Endothelial cell of umbilical vein (primary cell): ENCODE measurements at regions not wholly inside any gene's neighbourhood (a gene's known extent, or its start where the extent isn't known, plus 50 kb on each side); places are given as distances from the start of the nearest gene placed in this dataset.

Experiments
- BruUV-seq: library from RNA; stranded (reverse); fragments of 400-500 nt; replicated peaks from 2 replicates; lab custom pipeline; 2021; lab: Mats Ljungman, UMichigan
- CTCF ChIA-PET: fragments of 300-600, 350-600 bp; sonication (Branson Sonifier 250); formaldehyde crosslinking; loops from one replicate; lab custom pipeline; 2021; ENCODE audit warnings: antibody characterized with exemption, inconsistent platforms; lab: Charles Lee
- POLR2A ChIA-PET: fragments of 300-600, 350-600 bp; sonication (Branson Sonifier 250); formaldehyde crosslinking; loops from one replicate; lab custom pipeline; 2021; ENCODE audit warnings: antibody characterized with exemption, inconsistent platforms; lab: Charles Lee
- DNase-seq: peaks from one replicate; pipeline ENCODE4 v3.0.0-alpha.2; 2011; ENCODE audit warnings: low read depth, low spot score
- FAIRE-seq: peaks from 2 replicates; lab custom pipeline; 2011; peaks lifted over from hg19 to GRCh38; lab: Jason Lieb, UNC
- H2AFZ ChIP-seq: 2 replicates; pipeline ENCODE4 v1.6.0; 2012; ENCODE audit warnings: low read depth, low read length, control low read depth, inconsistent platforms
- H3K27ac ChIP-seq: 2 replicates; pipeline ENCODE4 v1.5.1; 2011; ENCODE audit warnings: low read depth, mild to moderate bottlenecking, control low read depth, low read length, moderate library complexity; ENCODE audit not compliant: insufficient read depth
- H3K27me3 ChIP-seq, 2 experiments: 2 replicates each; pipeline versions ENCODE4 v1.6.0 to v1.6.1; 2011; ENCODE audit warnings: low read length in 2 of 2, mixed read lengths in 1 of 2; ENCODE audit not compliant: control insufficient read depth in 2 of 2, insufficient read depth in 2 of 2
- H3K36me3 ChIP-seq, 2 experiments: 2 replicates in 1 of 2; 3 replicates in 1 of 2; pipeline ENCODE4 v1.5.1; 2011; ENCODE audit warnings: low read length in 2 of 2, mild to moderate bottlenecking in 1 of 2, moderate library complexity in 1 of 2; ENCODE audit not compliant: control insufficient read depth in 2 of 2, insufficient read depth in 2 of 2; ENCODE audit errors: extremely low read depth in 1 of 2
- H3K4me1 ChIP-seq: 3 replicates; pipeline ENCODE4 v1.5.1; 2011; ENCODE audit warnings: mild to moderate bottlenecking, low read length; ENCODE audit not compliant: control insufficient read depth, insufficient read depth; ENCODE audit errors: extremely low read depth
- H3K4me2 ChIP-seq: 2 replicates; pipeline ENCODE4 v1.6.1; 2011; ENCODE audit warnings: low read length, control low read depth, mixed read lengths; ENCODE audit not compliant: insufficient read depth
- H3K4me3 ChIP-seq, 3 experiments: fragments of 200-600 bp in 1 of 3; sonication (generic), shearing (Covaris generic) in 1 of 3; replicated peaks in 1 of 3; 2 replicates each; pipeline ENCODE4 v1.5.1; 2011 to 2016; ENCODE audit warnings: control low read depth in 3 of 3, low read length in 3 of 3, mild to moderate bottlenecking in 2 of 3, inconsistent platforms in 1 of 3, low read depth in 1 of 3, moderate library complexity in 1 of 3; ENCODE audit not compliant: insufficient read depth in 1 of 3
- H3K79me2 ChIP-seq: 2 replicates; pipeline ENCODE4 v1.6.0; 2012; ENCODE audit warnings: low read length, inconsistent platforms; ENCODE audit not compliant: control insufficient read depth, insufficient read depth
- H3K9ac ChIP-seq: replicated peaks from 2 replicates; pipeline ENCODE3; 2011; ENCODE audit warnings: low read length, control low read depth; ENCODE audit not compliant: insufficient read depth; ENCODE audit errors: extremely low read depth
- H3K9me1 ChIP-seq: replicated peaks from 3 replicates; pipeline ENCODE4 v1.6.0; 2011; ENCODE audit warnings: mild to moderate bottlenecking, low read length; ENCODE audit not compliant: control insufficient read depth, insufficient read depth; ENCODE audit errors: extremely low read depth
- H3K9me3 ChIP-seq: replicated peaks from 2 replicates; pipeline ENCODE4 v1.5.1; 2012; ENCODE audit warnings: low read length, inconsistent platforms; ENCODE audit not compliant: control insufficient read depth, insufficient read depth
- H4K20me1 ChIP-seq: replicated peaks from 2 replicates; pipeline ENCODE3; 2011; ENCODE audit warnings: mild to moderate bottlenecking, low read length; ENCODE audit not compliant: control insufficient read depth, insufficient read depth; ENCODE audit errors: extremely low read depth
- FOS ChIP-seq: IDR thresholded peaks from 2 replicates; pipeline ENCODE4 v1.6.1; 2011; ENCODE audit warnings: mild to moderate bottlenecking, low read length, moderate library complexity, borderline replicate concordance; ENCODE audit not compliant: insufficient read depth
- GATA2 ChIP-seq: IDR thresholded peaks from 2 replicates; pipeline ENCODE4 v1.7.0; 2011; ENCODE audit warnings: low read depth, mild to moderate bottlenecking, moderate library complexity, mixed read lengths, low read length; ENCODE audit not compliant: insufficient read length, insufficient read depth
- JUN ChIP-seq: IDR thresholded peaks from 2 replicates; pipeline ENCODE4 v1.6.1; 2011; ENCODE audit warnings: borderline replicate concordance, low read depth; ENCODE audit not compliant: insufficient read length, insufficient read depth
- MAX ChIP-seq: IDR thresholded peaks from 2 replicates; pipeline ENCODE4 v1.6.1; 2011; ENCODE audit not compliant: insufficient read depth, insufficient read length
- MYC ChIP-seq: IDR thresholded peaks from one replicate; pipeline ENCODE4 v1.6.1; 2011; ENCODE audit warnings: mild to moderate bottlenecking, low read depth, low read length
- POLR2A ChIP-seq: IDR thresholded peaks from 2 replicates; pipeline ENCODE4 v1.6.1; 2012; ENCODE audit warnings: low read depth, mild to moderate bottlenecking, control low read depth, low read length
- POLR2AphosphoS5 ChIP-seq: IDR thresholded peaks from 2 replicates; pipeline ENCODE4 v1.6.1; 2012; ENCODE audit warnings: low read depth, mild to moderate bottlenecking, control low read depth, low read length, moderate library complexity; ENCODE audit not compliant: insufficient read depth
- dilution Hi-C: fragments of 300-500 bp; cut with MboI; formaldehyde crosslinking; loops from one replicate; pipeline ENCODE4 v1.15.0; 2019; ENCODE audit warnings: low sequenced_read_pairs; ENCODE audit not compliant: extremely low pct_ligation_motif_present
- intact Hi-C: fragments of 100-400 bp; cut with micrococcal nuclease; formaldehyde crosslinking; loops from one replicate; pipeline ENCODE4 v1.10.0; 2022
- TF ChIP-seq, protein P1 (sequence below), 2 donors: IDR thresholded peaks; 1 replicate in 1 of 2; 2 replicates in 1 of 2; pipeline ENCODE4 v1.5.1; 2011; ENCODE audit warnings: low read length in 2 of 2, mild to moderate bottlenecking in 2 of 2, moderate library complexity in 2 of 2, control low read depth in 1 of 2, inconsistent platforms in 1 of 2, low read depth in 1 of 2; ENCODE audit not compliant: insufficient read depth in 1 of 2; ENCODE audit errors: extremely low read depth in 1 of 2

DNA sequence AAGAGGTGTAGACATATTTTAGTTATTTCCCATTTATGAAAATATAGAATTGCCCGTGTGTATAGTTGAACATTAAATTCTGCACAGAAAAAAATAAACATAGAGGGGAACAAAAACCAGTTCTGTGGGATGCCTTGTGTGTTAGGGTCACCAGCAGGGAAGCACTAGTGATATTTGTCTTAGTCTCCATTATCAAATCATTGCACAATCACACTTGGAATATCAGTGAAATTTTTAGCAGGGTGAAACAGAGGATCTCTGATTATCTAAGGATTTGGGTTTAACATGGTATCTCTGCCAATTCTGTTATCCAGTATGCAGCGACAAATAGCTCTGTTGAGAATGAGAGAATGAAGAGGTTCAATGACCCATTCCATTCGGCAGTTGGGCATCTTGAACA is 496.0 kb upstream of the POM121L12 start:
- FAIRE-seq, result no peak

GRCh38 chr7:52537051-52537450 is 498.4 kb upstream of the POM121L12 start:
- Histone ChIP-seq H3K9ac (no peak overlapping the region), H3K27me3 (no peaks in the 10 kb centered on the region), H3K9me1 (no peaks in the 10 kb centered on the region), H3K36me3 (no peaks in the 10 kb centered on the region), H3K4me3 (no peak overlapping the region), H3K4me2 (no peak overlapping the region), H3K9me3 (no peaks in the 10 kb centered on the region), H4K20me1 (no peaks in the 10 kb centered on the region), H2AFZ (no peak overlapping the region), H3K79me2 (no peaks in the 10 kb centered on the region), H3K27ac (no peak overlapping the region), H3K4me1 (no peaks in the 10 kb centered on the region)
- DNase-seq, result no peak
- BruUV-seq, result no TSS peak
- TF ChIP-seq MYC, result no peak
- no peak for TF ChIP-seq POLR2AphosphoS5
- TF ChIP-seq, protein P1, sequence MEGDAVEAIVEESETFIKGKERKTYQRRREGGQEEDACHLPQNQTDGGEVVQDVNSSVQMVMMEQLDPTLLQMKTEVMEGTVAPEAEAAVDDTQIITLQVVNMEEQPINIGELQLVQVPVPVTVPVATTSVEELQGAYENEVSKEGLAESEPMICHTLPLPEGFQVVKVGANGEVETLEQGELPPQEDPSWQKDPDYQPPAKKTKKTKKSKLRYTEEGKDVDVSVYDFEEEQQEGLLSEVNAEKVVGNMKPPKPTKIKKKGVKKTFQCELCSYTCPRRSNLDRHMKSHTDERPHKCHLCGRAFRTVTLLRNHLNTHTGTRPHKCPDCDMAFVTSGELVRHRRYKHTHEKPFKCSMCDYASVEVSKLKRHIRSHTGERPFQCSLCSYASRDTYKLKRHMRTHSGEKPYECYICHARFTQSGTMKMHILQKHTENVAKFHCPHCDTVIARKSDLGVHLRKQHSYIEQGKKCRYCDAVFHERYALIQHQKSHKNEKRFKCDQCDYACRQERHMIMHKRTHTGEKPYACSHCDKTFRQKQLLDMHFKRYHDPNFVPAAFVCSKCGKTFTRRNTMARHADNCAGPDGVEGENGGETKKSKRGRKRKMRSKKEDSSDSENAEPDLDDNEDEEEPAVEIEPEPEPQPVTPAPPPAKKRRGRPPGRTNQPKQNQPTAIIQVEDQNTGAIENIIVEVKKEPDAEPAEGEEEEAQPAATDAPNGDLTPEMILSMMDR (IDR thresholded peaks at IDR 0.05; ENCODE audit: extremely low read depth in 1 of 2, insufficient read depth in 1 of 2, low read depth in 1 of 2, low read length in 2 of 2), result no peak
- no peak for TF ChIP-seq JUN
- TF ChIP-seq FOS, result no peak
- TF ChIP-seq GATA2, result no peak
- no peak for TF ChIP-seq POLR2A
- ChIA-PET CTCF (no interaction called here), POLR2A (no interaction called here)
- dilution Hi-C loops, result no loop called here
- intact Hi-C loops, result no loop called here
- FAIRE-seq, result no peak

More for the DNA sequence above, 496.0 kb upstream of the POM121L12 start:
- H3K4me2 ChIP-seq, result no peak overlapping the region
- H4K20me1 ChIP-seq, result no peaks in the 10 kb centered on the region
- H3K9me1 ChIP-seq, result no peaks in the 10 kb centered on the region
- intact Hi-C loops (no loop called here), dilution Hi-C loops (no loop called here)
- H2AFZ ChIP-seq, result no peak overlapping the region
- H3K27me3 ChIP-seq, result no peaks in the 10 kb centered on the region
- BruUV-seq, result no TSS peak
- no peaks in the 10 kb centered on the region for H3K9me3 ChIP-seq
- POLR2A ChIA-PET, result no interaction called here
- H3K36me3 ChIP-seq, result no peaks in the 10 kb centered on the region
- H3K4me1 ChIP-seq, result no peaks in the 10 kb centered on the region
- no peak overlapping the region for H3K9ac ChIP-seq
- CTCF ChIA-PET, result no interaction called here
- TF ChIP-seq POLR2A (no peak), GATA2 (no peak), MAX (no peak), MYC (no peak)
- H3K4me3 ChIP-seq, result no peak overlapping the region
- DNase-seq, result no peak
- H3K79me2 ChIP-seq, result no peaks in the 10 kb centered on the region
- no peak overlapping the region for H3K27ac ChIP-seq
